ENCODE measurements at regions not wholly inside any gene's neighbourhood (a gene's known extent, or its start where the extent isn't known, plus 50 kb on each side); places are given as distances from the start of the nearest gene placed in this dataset.

GRCh38 chr5:116896001-116896400 is 321.4 kb upstream of the SEMA6A start:
- TF ChIP-seq POLR2A (IDR thresholded peaks at IDR 0.05; ENCODE audit: low read depth, low read length) = no peak
- TF ChIP-seq POLR2AphosphoS5 (IDR thresholded peaks at IDR 0.05; ENCODE audit: low read depth, low read length) = no peak
- no peak for TF ChIP-seq TAF1 (IDR thresholded peaks at IDR 0.05; ENCODE audit: low read depth, low read length)
- no peak for TF ChIP-seq SPI1 (IDR thresholded peaks at IDR 0.05; ENCODE audit: low read depth, low read length)
